ENCODE measurements at regions not wholly inside any gene's neighbourhood (a gene's known extent, or its start where the extent isn't known, plus 50 kb on each side); places are given as distances from the start of the nearest gene placed in this dataset.

DNA sequence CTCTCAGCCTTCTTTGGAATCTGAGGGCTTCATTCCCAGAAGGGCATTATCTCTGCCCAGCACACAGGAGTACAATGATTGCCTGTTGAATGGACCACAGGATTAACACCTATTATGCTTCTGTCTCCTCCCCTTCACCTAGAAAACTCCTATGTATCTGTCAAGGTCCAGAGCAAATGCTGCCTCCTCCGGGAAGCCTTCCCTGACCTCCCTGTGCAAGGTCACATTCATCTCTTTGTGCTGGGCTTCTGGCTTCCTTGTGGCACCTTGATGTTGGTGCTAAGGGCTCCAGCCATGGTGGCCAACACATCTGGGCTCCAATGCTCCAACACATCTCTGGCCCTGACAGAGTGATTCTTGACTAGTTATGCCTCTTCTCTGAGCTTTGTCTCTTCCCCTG lies 49.9 kb upstream of the ATP2B2 start:
- no peak for DNase-seq (ENCODE audit: low read depth in 2 of 2)

DNA sequence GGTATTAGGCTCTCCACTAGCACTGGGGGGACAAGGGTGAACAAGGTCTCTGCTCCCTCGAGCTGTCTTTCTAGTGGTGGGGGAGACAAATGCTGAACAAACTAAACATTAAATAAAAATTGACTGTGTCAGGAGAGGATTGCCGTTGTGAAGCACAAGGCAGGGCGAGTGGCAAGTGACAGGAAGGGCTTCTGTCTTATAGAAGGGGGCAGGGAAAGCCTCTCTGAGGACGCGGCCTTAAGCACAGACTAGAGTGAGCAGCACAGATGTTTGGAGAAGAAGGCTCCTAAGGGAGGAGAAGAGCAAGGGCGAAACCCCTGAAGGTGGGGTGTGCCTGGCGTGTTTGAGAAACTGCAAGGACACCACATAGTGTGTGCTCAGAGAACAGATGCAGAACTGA lies 50.9 kb upstream of the ATP2B2 start:
- DNase-seq (ENCODE audit: low read depth in 2 of 2) = no peak

DNA sequence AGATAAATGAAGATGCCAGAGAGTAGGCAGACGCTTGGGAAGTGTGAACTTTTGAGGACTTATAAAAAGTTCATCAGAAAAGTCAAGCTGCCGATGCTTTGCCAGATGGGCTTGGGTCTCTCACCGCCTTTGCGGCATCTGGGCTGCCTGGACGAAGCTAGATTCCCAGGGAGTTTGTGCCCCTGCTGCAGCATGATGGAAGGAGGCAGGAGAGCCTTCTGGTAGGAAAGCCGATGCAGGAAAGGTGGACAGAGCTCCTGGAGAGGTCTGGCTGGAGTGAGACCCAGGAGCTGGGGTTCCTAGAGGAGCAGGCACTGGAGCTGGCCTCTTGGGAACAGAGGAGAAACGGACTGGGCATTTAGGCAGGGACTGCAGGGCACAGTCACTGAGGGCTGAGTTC lies 51.9 kb upstream of the ATP2B2 start:
- no peak for DNase-seq (ENCODE audit: low read depth in 2 of 2)

DNA sequence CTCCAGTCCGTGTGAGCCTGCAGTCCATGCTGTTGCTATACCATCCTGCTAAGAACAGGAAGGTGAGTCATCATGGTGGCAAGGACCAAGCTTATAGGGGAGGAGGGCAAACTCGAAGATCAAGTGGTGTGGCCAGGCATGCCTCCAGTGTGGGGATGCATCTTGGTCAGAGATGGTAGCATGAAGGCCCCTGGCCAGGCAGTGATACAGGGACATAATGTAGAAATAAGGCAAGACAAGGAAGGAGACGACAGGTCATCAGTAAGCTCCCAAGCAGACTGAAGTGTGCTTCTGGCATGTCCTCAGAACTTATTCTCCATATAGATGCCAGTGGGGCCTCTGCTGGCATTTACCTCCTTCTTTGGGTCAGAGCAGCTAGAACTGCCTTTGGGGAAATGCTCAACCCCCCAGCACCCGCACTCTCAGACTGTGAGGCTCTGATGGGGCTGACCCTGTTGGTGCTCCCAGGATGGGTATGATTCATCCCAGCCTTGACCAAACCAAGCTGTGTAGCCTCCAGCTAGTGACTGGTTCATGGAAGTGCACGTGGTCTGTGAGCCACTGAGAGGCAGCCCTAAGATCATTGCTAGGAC lies 52.5 kb upstream of the ATP2B2 start:
- DNase-seq (ENCODE audit: low read depth in 2 of 2) = no peak

DNA sequence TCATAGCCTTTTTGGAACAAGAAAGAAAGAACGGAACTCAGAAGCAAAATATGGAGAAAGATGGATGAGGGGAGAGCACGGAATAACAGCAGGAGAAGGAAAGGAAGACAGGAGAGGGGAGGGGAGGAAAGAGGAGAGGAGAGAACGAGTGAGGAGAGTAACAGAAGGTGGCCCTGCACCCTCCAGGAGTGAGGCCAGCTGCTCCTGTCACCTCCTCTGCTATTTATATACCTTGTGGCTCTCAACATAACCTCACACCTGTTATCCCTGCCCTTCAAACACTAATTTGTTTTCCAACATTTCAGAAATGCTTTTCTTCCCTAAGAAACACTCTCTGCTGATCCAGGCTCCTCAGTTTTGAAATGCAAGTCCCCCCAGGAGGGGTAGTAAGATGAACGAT lies 53.4 kb upstream of the ATP2B2 start:
- no peak for DNase-seq (ENCODE audit: low read depth in 2 of 2)

DNA sequence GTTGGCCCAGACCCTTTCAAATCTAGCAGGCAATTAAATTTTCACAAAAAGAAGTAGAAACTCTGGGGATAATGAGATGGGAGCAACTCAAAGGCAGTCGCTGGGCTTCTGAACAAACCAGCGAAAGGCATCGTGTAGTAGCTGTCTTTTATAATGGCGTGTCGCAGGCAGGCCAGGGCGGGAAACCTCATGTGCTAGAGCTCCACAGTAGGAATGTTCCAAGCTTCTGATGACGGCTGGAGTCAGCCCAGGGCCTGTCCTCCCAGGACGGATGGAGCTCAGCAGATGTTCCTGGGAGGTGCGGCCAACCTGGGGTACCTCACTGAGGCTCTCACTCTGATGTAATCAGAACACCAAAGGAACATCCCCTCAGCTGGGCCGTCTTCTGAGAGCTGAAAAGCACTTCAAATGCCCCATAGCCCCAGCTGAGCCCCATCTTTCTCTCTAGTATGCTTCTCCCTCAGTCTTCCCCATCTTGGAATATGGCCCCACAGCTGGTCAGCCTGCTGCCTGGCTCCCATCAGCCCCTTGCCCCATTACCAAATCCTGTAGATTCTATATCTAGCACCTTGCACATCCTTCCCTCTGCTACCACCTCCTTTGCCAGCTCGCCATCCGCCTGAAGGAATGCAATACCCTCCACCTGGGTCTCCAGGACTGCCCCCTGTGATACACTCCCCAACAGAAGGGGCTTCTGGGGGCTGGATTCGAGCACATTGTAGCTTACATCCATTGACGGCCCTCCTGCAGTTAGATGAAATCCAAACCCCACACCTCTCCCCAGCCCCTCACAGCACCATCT lies 54.9 kb upstream of the ATP2B2 start:
- no peak for DNase-seq (ENCODE audit: low read depth in 2 of 2)

DNA sequence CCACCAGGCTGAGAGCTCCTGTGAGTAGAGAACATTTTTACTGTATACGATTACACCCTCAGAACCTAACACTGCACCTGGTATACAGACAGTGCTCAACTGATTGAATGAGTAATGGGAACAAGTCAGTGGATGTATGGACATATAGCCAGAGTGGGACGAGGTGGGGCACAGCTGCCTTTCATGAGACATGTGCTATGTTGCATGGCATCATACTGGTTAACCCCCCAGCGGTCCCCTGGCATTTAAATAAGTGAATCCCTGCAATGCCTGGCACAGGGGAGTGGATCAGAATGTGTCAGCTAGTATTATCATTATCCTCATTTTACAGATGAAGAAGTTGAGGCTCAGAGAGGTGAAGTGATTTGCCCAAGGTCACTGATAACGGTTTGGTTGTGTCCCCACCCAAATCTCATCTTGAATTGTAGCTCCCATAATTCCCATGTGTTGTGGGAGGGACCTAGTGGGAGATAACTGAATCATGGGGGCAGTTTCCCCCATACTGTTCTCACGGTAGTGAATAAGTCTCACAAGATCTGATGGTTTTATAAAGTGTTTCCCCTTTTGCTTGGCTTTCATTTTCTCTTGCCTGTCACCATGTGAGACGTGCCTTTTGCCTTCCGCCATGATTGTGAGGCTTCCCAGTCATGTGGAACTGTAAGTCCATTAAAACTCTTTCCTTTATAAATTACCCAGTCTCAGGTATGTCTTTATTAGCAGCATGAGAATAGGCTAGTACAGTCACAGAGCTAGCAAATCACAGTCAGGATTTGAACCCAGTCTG lies 56.0 kb upstream of the ATP2B2 start:
- no peak for DNase-seq (ENCODE audit: low read depth in 2 of 2)

DNA sequence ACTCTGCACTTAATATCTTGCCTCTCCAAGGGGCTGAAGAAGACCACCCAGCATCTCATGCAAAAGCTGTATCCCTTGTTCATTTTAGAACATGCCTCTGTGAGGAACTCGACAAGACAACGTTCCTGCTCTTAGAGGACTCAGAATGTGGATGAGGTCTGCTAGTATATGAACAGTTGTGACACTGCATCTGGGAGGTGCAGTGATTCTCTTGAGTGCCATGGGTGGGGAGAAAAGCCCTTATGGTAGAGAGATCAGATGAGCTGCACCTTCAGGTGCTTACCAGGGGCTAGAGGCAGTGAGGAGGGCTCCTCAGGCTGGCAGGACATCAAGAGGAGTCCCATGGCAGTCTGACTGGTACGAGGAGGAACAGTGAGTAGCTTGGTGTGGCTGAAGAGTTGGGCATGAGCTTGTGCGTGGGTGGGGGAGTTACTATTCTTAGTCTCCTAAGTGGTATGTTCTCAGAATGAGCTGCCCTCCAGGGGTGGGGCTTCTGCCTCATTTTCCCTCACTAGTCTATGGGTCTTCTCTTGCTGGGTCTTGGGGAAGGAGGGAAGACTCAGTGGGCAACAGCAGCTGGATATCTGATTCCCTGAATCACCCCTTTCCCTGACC lies 56.7 kb upstream of the ATP2B2 start:
- no peak for DNase-seq (ENCODE audit: low read depth in 2 of 2)

DNA sequence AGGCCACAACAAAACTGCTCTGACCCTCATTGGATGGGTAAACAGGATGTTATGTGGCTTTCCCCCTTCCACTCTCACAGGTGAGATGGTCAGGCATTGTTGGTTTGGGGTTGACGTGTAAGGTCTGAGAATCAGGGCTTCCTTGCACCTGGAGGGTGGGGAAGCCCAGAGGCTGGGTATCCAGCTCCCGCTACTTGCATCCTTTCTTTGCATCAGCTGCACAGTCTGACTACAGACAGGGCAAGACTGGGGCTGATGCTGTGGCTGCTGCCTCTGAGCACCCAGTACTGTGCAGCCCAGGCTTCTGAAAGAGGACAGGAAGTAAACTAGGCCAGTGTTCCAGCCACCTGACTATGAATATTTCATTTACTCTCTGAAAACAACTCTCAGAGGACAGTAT lies 58.0 kb upstream of the ATP2B2 start:
- no peak for DNase-seq (ENCODE audit: low read depth in 2 of 2)

DNA sequence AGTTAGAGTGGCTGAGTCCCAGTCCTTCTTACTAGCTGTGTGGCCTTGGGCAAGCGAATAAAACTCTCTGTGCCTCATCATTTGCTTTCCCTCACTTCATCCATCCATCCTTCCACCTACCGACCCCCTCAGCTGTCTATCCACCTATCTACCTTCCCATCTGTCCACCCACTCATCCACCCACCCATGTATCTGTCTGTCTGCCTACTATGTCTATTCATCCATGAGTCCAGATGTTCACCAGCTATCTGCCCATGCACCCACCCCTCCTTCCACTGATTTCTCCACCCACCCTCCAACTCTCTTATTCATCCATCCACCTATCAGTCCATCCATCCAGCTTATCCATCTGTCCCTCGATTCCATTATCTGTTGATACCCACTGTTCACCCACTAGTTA lies 60.4 kb upstream of the ATP2B2 start:
- no peak for DNase-seq (ENCODE audit: low read depth in 2 of 2)

DNA sequence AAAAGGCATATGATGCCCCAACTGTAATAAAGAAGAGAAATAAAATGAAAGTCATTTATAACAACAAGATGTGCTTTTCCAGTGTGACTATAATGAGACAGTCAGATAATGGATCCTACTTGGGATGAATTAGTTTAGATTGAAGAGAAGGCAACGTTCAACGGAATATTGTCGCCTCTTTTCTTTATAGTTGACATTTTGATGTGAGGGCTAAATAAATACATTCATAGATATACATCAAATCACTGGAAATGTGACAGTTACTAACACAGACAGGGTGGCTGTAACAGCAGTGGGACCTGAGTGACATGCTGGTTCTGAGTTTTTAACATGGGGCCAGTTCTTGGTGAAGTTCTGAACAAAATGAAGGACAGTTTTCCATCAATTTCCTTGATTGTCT lies 61.1 kb upstream of the ATP2B2 start:
- DNase-seq (ENCODE audit: low read depth in 2 of 2) = no peak

DNA sequence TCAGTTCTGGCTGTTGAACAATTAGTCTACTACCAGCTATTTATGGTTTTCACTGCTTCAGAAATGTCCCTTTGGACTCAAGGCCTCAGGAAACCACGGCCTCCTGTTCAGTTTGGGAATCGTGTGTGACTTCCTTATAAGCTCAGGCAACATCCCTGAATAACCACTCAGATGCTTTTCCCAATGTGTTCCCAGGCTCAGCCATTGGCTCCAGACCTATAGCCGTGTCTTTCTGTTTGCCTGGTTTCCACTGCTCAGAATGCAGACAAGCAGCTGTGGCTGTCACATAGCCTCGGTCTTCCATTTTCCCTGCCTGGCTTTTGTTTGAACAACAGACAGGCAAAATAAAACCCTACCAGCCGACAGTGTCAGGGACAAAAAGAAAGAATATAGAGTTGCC lies 63.2 kb upstream of the ATP2B2 start:
- no peak for DNase-seq (ENCODE audit: low read depth in 2 of 2)

DNA sequence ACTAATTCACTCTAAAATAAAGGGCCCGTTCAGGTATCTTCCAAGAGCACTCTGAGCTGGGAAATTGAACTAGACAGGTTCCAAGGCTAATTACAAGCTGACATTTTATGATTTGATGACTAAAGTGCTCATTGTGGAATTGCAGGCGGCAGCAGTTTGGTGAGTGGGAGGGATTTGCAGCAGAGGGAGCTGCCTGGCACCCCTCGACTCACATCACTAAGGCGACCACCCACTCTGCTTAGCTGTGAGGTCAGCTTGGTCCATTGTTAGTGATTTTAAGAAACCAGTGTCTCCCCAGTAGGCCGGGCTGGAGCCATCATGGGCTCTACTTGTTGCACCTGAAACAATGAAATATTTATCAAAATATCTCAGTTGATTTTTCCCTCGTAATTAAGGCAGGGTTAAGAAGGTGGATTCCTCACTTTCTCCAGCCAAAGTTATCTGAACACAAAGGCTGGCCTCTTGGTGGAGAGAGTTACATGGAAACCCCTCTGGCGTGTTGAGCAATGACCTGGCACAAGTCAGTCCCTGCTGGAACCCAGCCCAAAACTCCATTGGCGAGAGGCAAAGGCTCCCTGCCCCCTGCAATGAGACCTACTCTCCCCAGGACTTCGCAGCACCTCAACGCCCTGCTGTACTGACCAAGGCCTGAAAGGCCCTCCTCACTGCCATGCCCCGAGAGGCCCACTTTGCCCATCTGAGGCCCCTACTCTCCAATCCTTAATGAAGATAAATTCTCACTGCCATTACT lies 65.0 kb upstream of the ATP2B2 start:
- no peak for DNase-seq (ENCODE audit: low read depth in 2 of 2)

DNA sequence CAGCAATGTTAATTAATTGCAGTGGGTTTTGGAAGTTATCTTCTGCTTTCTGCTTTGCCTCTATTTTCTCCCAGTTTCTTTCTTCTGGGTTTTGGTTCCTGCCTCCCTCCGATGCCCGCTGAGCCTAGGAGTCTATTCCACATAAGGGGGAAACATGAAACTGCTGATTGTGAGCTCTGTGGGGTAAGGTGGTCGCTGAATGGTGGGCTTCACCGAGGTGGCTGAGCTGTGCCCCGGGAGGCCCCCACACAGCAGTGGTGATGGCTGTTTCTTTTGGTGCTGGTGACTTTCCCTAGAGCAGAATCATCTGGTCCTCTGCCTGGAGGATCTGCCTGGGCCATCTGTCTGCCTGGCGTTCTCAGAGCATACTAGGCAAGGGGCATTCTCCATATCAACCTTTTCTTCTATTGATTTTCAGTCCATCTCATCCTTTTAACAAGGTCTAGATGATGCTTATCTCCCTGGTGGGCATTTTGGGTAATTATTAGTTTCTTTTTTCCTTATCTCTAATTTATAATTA lies 68.8 kb upstream of the ATP2B2 start:
- DNase-seq (ENCODE audit: low read depth in 2 of 2) = no peak

DNA sequence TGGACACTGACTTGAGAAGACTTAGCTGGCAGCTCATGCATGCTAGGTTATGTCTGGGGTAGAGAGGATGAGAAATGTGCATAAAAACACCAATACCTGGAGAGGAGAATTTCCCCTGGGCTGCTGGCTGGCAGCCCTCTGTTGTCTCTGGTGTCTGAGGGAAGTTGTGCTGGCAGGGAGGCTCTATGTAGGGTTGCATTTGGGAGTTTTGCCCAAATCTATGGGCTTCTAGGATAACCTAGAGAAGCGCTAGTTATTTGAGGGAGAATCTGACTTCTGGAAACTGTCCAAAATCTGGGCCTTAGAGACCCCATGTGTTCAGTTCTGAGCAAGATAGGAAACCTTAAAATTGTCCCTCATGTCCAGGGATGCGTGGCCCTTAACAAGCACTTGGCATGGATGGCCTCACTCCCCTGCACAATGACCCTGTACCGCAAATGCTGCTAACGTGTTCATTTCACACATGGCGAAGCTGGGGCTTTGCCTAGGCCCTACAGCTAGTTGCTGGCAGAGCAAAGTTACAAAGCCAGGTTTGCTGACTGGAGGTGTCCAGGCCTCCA lies 70.3 kb upstream of the ATP2B2 start:
- DNase-seq (ENCODE audit: low read depth in 2 of 2) = no peak

DNA sequence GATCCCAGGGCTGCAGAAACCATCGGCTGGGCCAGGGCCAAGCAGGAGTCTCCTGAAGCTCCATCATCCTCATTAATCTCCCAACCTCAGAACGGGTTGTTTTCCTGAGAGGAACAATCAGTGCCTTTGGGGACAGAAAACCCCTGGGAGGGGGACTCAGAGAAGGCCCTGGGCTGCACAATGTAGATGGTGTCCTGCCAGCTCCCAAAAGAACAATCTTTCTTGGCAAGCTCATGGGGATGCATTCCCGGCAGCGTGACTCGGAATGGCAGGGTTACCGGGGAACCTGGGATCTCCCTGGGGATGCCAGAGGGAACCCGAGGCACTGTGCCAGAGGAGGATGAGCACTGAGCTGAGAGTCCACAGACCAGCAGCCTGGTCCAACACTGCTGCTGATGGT lies 72.1 kb upstream of the ATP2B2 start:
- DNase-seq (ENCODE audit: low read depth in 2 of 2) = no peak

DNA sequence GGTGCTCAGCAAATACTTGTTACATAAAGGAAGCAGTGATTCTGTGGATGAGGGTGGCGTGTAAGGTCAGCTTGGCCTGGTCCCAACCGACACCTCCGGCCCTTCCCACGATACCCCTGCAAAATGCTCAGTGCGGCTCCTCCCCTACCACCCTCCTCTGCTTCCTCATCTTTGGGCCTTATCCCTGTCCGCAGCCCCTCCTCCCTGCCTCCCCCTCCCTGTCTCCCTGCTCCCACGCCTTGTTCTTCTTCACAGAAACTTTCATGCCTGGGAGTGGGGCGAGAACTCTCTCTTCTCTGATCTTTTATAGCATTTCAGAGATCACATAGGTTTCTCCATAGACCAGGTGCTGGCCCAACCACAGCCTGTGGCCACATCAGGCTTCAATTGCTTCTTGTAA lies 75.0 kb upstream of the ATP2B2 start:
- DNase-seq (ENCODE audit: low read depth in 2 of 2) = no peak

DNA sequence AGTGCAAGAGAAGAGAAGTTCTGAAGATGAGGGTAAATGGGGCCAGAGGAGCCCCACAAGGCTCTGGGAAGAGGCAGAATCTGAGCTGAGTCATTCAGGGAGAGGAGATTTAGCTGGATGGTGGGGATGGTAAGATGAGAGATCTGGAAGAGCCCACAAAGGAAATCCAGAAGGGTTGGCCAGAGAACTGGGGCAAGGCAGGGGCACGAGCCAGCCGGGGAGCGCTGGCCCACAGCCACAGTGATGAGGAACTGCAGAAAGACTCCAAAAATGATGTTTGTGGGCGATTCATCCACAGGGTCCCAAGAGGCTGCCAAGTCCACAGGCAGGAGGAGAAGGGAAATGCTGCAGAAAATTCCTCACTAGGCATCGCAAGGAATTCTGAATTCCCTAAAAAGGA lies 75.9 kb upstream of the ATP2B2 start:
- DNase-seq (ENCODE audit: low read depth in 2 of 2) = no peak

DNA sequence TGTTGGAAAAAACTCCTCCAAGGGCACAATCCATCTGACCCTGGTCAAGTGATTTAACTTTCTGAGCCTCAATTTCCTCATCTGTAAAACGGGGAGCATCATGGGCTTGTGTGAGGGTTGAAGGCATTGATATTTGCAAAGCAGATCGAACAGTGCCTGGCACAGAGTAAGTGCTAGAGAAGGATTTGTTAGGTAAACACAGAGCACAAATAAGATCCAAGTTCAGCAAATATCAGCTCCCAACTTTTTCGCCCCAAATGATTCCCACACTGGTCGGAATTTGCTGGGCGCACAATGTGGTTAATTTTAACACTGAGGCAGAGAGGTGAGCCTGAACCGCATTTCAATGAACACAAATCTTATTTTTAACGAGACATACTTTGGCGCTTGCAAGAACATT lies 76.3 kb upstream of the ATP2B2 start:
- DNase-seq (ENCODE audit: low read depth in 2 of 2) = no peak

DNA sequence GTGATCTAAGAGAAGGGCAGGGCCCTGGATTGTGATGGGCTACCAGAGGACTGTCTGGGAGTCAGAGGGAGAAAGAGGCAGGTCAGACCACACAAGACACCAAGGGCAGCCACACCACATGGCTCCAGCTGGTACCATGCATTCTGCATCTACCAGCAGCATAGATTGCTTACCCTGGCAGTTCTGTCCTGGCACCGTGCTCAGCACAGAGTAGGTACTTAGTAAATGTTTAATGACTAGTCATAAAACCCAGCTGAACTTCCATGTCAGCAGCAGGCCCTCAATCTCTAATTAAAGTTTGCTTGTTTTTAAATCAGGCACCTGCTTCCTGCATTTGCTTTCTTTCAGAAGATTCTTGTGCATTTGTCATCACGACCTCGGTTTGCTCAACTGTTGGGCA lies 77.3 kb upstream of the ATP2B2 start:
- no peak for DNase-seq (ENCODE audit: low read depth in 2 of 2)

All from stimulated activated CD4-positive, alpha-beta T cell treated with anti-CD3 and anti-CD28 coated beads, Interleukin-1b, Interleukin-23, amount 100 ng/mL, for 1 hour (primary cell).